HepG2 (cell line): ENCODE measurements at regions not wholly inside any gene's neighbourhood (a gene's known extent, or its start where the extent isn't known, plus 50 kb on each side); places are given as distances from the start of the nearest gene placed in this dataset.

Source experiments
- AKAP8 ChIP-seq: sonication (generic); formaldehyde crosslinking; IDR thresholded peaks from 2 replicates; pipeline ENCODE4 v1.5.1; 2020; ENCODE audit warnings: mild to moderate bottlenecking, missing genetic modification reagents
- ATF7 ChIP-seq, 2 experiments: fragments of 450-650 bp in 1 of 2; sonication (generic) in 1 of 2; formaldehyde crosslinking in 1 of 2; IDR thresholded peaks; 2 replicates each; pipeline versions ENCODE4 v1.4.0 to v1.6.1; 2016 to 2020; ENCODE audit warnings: antibody characterized with exemption in 1 of 2, mild to moderate bottlenecking in 1 of 2, missing genetic modification reagents in 1 of 2
- BHLHE40 ChIP-seq: IDR thresholded peaks from 2 replicates; pipeline ENCODE4 v1.6.1; 2011; ENCODE audit warnings: low read length, improper control_type of control experiment
- CAMTA2 ChIP-seq: sonication (generic); formaldehyde crosslinking; IDR thresholded peaks from 2 replicates; pipeline ENCODE4 v1.4.0; 2020; ENCODE audit warnings: mild to moderate bottlenecking, missing genetic modification reagents, borderline replicate concordance
- CSRNP1 ChIP-seq: sonication (generic); formaldehyde crosslinking; IDR thresholded peaks from 2 replicates; pipeline ENCODE4 v1.8.1; 2023; ENCODE audit warnings: mild to moderate bottlenecking, missing genetic modification reagents
- ELF1 ChIP-seq: sonication (generic); formaldehyde crosslinking; IDR thresholded peaks from 2 replicates; pipeline ENCODE4 v1.4.0; 2020; ENCODE audit warnings: missing genetic modification reagents
- FOXK1 ChIP-seq: sonication (generic); formaldehyde crosslinking; IDR thresholded peaks from 2 replicates; pipeline ENCODE4 v1.4.0; 2020; ENCODE audit warnings: low read depth, missing genetic modification reagents, borderline replicate concordance
- GRHL1 ChIP-seq: sonication (generic); formaldehyde crosslinking; conservative IDR thresholded peaks from 2 replicates; pipeline ENCODE4 v1.8.0; 2022; ENCODE audit warnings: missing genetic modification reagents
- HES4 ChIP-seq: sonication (generic); formaldehyde crosslinking; IDR thresholded peaks from 2 replicates; pipeline ENCODE4 v1.9.0; 2021; ENCODE audit warnings: mild to moderate bottlenecking, missing genetic modification reagents, borderline replicate concordance
- KDM6A ChIP-seq: IDR thresholded peaks from 2 replicates; pipeline ENCODE4 v1.6.1; 2016; ENCODE audit warnings: low read depth
- PBX2 ChIP-seq: IDR thresholded peaks from 2 replicates; pipeline ENCODE4 v1.6.1; 2016; ENCODE audit warnings: control low read depth
- PBX3 ChIP-seq: sonication (generic); formaldehyde crosslinking; IDR thresholded peaks from 2 replicates; pipeline ENCODE4 v1.8.1; 2023; ENCODE audit warnings: missing genetic modification reagents, inconsistent platforms, borderline replicate concordance
- PREB ChIP-seq: sonication (generic); formaldehyde crosslinking; IDR thresholded peaks from 2 replicates; pipeline ENCODE4 v1.4.0; 2020; ENCODE audit warnings: missing genetic modification reagents
- RXRB ChIP-seq: IDR thresholded peaks from 2 replicates; pipeline ENCODE4 v1.6.1; 2016; ENCODE audit warnings: borderline replicate concordance, missing genetic modification reagents, missing compliant biosample characterization
- SKI ChIP-seq: fragments of 450-650 bp; IDR thresholded peaks from one replicate; pipeline ENCODE4 v1.6.1; 2018; ENCODE audit warnings: mild to moderate bottlenecking; ENCODE audit not compliant: partially characterized antibody
- SOX6 ChIP-seq, 2 experiments: fragments of 450-650 bp in 1 of 2; sonication (generic) in 1 of 2; formaldehyde crosslinking in 1 of 2; IDR thresholded peaks; 2 replicates each; pipeline versions ENCODE4 v1.4.0 to v1.6.1; 2017 to 2020; ENCODE audit warnings: antibody characterized with exemption in 1 of 2, mild to moderate bottlenecking in 1 of 2, missing genetic modification reagents in 1 of 2
- STAG1 ChIP-seq: sonication (generic); formaldehyde crosslinking; IDR thresholded peaks from 2 replicates; pipeline ENCODE4 v1.4.0; 2020; ENCODE audit warnings: missing genetic modification reagents
- ZC3H4 ChIP-seq: sonication (generic); formaldehyde crosslinking; IDR thresholded peaks from 2 replicates; pipeline ENCODE4 v1.4.0; 2020; ENCODE audit warnings: missing genetic modification reagents, borderline replicate concordance
- ZNF180 ChIP-seq: sonication (generic); formaldehyde crosslinking; IDR thresholded peaks from 2 replicates; pipeline ENCODE4 v1.4.0; 2020; ENCODE audit warnings: low read depth, missing genetic modification reagents, borderline replicate concordance
- ZNF282 ChIP-seq: fragments of 450-650 bp; IDR thresholded peaks from 2 replicates; pipeline ENCODE4 v1.6.1; 2018; ENCODE audit not compliant: partially characterized antibody
- ZNF749 ChIP-seq: sonication (generic); formaldehyde crosslinking; IDR thresholded peaks from 2 replicates; pipeline ENCODE4 v1.8.0; 2022; ENCODE audit warnings: mild to moderate bottlenecking, missing genetic modification reagents, moderate library complexity, borderline replicate concordance
- ZNF777 ChIP-seq: sonication (generic); formaldehyde crosslinking; IDR thresholded peaks from 2 replicates; pipeline ENCODE4 v1.4.0; 2020; ENCODE audit warnings: missing genetic modification reagents
- ZNF883 ChIP-seq: sonication (generic); formaldehyde crosslinking; IDR thresholded peaks from 2 replicates; pipeline ENCODE4 v1.5.1; 2020; ENCODE audit warnings: mild to moderate bottlenecking, missing genetic modification reagents; ENCODE audit errors: not compliant biosample characterization
- ZSCAN25 ChIP-seq: sonication (generic); formaldehyde crosslinking; IDR thresholded peaks from 2 replicates; pipeline ENCODE4 v1.8.0; 2022; ENCODE audit warnings: mild to moderate bottlenecking, missing genetic modification reagents

GRCh38 chr10:3889961-3890522 lies 105.0 kb upstream of the KLF6 start (continued):
- TF ChIP-seq PBX3 (CRISPR knock-in tag) (no peak), BHLHE40 (no peak), PREB (no peak), SKI (peak; percentile 75), PBX2 (CRISPR knock-in tag) (no peak), FOXK1 (CRISPR knock-in tag) (peak; percentile 87), ATF7 (IDR thresholded peaks at IDR 0.05) (peak; percentile 64), ATF7 (CRISPR knock-in tag; IDR thresholded peaks at IDR 0.05) (peak; percentile 48; the same call in 1 of the 2 replicates), ZNF883 (no peak), KDM6A (peak; percentile 77), ZC3H4 (no peak), ZNF777 (CRISPR knock-in tag) (no peak), CSRNP1 (CRISPR knock-in tag) (peak; percentile 58; the same call in 1 of the 2 replicates), ELF1 (CRISPR knock-in tag) (peak; percentile 38; the same call in 1 of the 2 replicates), STAG1 (CRISPR knock-in tag) (peak; percentile 34; the same call in 1 of the 2 replicates), RXRB (CRISPR knock-in tag) (peak; percentile 95), ZNF749 (CRISPR knock-in tag) (no peak), ZSCAN25 (CRISPR knock-in tag) (no peak), GRHL1 (CRISPR knock-in tag) (no peak), SOX6 (IDR thresholded peaks at IDR 0.05) (no peak), SOX6 (CRISPR knock-in tag; IDR thresholded peaks at IDR 0.05) (peak; percentile 91), AKAP8 (CRISPR knock-in tag) (no peak), ZNF180 (no peak), ZNF282 (no peak), HES4 (CRISPR knock-in tag) (no peak), CAMTA2 (CRISPR knock-in tag) (no peak)
